NCI-H2081 (cell line): ENCODE measurements at regions not wholly inside any gene's neighbourhood (a gene's known extent, or its start where the extent isn't known, plus 50 kb on each side); places are given as distances from the start of the nearest gene placed in this dataset.
A peak's percentile ranks its signal among the peaks of the same experiment; 100 is the strongest.
"Not testable (repeated sequence)": the region's sequence is repeated elsewhere in the genome, so short reads cannot be mapped to it uniquely, and the experiment has no call there.

Experiments
- DNase-seq, 2 experiments: peaks; one replicate each; lab custom pipeline; 2025; lab: John Stamatoyannopoulos, UW

DNA sequence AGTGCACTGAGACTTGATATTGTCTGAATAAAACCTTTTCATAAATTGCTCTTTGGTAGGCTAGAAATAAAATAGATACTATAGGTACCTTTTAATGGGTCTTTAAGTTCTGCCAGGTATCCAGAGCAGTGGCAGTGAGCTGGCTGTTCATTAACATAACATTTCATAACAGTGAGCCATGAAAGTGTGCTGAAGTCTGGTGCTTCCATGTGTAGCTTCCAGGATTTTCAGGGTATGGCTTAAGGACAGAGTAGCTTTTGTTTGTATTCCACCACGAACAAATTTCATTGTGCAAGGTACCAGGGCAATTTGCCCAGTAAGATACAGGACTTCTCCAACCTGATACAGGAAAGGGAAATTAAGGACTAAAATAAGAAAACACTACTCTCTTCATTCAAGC lies 124.7 kb upstream of the NANOGP8 start:
- no peak for DNase-seq

DNA sequence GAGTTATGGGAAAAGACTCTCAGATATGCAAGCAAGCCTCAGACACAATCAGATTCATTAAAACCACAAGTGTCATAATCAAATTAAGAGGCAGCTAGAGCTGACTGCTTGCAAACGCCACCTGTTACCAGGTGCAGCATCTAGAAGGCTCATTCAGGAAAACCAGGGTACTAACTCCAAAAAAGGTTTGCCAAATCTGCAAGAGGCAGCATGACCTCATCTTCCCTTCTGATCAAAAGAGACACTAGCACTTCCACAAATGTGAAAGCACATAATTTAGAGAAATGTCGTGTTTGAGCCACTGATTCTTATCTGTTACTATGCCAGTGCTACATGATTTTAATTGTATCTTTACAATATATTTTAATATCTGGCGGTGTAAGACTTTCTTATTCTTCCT lies 123.3 kb upstream of the NANOGP8 start:
- peak in 1 of 2 experiments; percentile 17 for DNase-seq

DNA sequence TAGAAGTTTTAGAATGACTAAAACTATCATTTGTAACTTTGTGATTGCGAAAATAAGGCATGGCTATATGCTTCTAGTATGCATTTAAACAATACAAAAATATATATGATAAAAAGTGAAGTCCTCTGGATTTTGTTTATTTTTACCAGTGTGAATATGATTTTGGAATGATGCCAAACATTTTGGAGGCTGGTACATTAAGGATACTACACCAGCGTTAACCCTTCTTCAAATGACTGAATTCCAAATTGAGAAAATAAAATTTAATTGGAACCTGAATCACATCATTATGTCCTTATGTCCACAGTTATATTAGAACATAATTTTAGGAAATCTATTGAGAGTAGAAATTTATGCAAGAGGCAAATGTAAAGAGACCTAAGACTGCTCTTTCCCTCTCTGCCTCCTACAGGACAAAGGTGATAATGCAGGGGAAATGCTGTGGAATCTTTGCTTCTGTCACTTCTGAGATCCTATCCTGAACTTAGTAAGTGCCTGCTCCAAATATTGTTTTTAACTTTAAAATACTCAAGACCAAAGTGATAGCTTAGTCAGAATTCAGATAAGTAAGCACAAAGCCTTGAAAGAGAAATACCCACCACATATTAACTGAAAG lies 121.1 kb upstream of the NANOGP8 start:
- DNase-seq, result no peak

DNA sequence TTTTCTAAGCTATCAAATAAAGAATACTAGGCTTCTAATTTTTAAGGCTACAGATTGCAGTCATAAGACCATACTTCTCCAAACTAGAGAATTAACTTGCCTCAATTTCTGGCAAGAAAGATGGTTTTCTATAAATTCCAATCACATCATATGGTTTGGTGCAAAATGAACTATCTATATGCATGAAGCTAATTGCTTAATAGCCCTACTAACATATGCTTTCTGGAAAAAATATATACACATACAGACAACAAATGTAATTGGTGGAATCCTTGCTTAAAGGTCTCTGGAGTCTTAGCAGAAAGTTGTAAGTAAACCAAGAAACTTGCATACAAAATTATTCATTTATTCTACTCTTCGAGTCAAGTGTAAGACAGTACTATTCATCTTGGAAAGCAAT lies 113.1 kb upstream of the NANOGP8 start:
- no peak for DNase-seq

DNA sequence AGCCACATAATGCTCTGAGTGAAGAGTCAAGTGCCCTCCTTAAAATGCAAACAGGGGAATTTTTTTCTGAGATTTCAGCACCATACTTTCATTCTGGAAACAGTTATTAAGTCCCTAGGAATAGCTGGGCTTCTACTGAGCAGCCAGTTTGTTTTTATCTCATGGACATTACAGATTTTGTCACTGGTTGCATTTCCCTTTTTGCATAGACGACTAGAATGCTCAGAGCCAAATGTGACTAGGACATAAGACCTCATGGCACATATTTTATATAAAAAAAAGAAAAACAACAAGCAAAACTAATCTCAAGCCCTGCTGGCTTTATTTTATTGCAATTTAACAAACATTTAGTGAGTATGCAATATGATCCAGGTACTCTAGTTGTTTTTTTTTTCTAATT lies 112.7 kb upstream of the NANOGP8 start:
- no peak for DNase-seq

DNA sequence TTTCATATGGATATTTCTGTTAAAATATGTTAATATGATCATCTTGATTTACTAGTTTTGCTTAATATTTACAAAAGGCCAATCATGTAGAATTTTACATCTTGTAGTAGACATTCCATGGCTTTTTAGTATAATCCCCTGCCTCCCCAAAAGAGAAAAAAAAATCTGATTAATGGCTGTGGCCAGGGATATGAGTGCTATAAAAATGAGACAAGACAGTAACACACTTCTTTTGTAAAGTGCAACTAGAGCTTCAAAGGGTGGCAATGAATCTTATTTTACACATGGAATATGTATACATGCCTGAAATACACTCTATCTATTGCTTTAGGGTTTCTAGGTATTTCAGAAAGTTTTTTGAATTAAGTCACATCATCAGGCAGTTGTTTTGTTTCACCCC lies 112.2 kb upstream of the NANOGP8 start:
- DNase-seq, result no peak

DNA sequence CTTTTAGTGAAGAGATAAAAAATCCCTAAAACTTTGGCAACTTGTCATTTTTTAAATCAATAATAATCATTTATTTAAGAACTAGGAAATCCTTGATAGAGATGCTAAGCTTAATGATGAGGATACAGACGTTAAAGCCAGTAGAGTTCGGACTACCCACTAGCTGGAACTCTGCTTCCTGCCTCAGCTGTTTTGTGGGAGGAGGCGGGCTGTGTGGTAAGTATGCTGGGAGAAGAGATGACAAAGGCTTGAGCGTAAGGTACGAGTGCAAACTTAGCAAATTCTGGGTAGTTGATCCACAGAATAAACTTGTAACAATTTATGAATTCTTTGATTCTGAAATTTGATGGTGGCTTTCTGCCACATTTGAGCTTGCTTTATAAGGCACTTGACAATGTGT lies 111.2 kb upstream of the NANOGP8 start:
- DNase-seq, result no peak

DNA sequence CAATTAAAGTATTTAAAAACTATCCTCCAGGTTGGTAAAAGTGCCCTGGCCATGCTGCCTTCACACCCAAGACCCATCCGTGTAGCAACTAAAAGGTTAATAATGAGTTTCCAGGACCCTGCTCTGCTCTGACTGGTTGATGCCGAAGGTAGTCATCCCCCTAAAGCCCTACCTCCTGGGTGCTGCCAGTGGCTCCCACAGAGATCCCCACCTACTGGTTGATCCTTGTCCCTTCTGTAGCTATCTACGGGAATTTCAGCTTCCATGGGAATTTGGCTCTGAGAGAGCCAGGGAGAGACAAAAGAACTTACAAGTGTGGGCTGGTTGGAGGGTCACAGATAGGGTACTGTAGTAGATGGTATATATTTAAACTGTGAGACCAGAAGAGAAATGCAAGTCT lies 110.6 kb upstream of the NANOGP8 start:
- DNase-seq, result no peak

DNA sequence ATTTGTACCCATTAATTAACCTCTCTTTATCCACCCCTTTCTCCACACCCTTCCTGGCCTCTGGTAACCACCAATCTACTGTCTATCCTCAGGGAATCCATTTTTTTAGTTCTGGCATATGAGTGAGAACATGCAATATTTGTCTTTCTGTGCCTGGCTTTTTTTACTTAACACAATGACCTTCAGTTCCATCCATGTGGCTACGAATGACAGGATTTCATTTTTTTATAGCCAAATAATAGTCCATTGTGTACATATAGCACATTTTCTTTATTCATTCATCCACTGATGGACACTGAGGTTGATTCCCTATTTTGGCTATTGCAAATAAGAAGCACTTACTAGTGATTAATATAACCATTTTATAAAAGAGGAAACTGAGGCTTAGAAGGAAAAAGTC lies 109.9 kb upstream of the NANOGP8 start:
- DNase-seq, result no peak

DNA sequence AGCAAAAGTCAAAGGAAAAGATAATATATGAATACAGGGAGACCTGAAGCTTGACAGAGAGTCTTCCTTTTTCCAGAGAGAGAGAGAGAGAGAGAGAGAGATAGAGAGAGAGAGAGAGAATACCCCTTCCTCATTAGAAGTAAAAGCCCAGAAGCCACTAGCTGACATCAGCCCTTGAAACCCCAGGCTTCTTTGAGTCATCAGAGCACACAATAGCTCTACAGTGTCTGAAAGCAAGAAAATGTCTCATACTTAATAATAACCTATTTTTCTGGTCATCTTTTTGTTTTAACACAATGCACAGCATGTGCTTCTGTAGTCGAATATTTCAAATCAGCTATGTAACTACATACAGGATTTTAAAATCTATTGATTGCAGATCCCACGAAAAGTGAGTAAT lies 109.2 kb upstream of the NANOGP8 start:
- DNase-seq, result no peak

DNA sequence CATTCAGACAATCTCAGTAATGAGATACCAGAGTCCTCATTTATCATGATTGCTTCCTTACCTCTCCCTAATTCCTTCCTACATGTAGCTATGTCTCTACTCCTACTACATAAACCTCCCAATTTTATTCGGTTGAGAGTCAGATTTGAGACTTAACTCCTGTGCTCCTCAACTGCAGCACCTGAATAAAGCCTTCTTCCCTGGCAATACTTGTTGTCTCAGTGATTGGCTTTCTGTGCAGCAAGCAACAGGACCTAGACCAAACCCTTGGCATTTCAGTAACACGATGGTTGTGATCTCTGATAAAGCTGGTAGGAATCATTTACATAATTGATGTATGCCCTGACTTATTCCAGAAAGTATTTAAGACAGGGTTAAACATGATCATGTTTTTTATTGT lies 106.7 kb upstream of the NANOGP8 start:
- no peak for DNase-seq

DNA sequence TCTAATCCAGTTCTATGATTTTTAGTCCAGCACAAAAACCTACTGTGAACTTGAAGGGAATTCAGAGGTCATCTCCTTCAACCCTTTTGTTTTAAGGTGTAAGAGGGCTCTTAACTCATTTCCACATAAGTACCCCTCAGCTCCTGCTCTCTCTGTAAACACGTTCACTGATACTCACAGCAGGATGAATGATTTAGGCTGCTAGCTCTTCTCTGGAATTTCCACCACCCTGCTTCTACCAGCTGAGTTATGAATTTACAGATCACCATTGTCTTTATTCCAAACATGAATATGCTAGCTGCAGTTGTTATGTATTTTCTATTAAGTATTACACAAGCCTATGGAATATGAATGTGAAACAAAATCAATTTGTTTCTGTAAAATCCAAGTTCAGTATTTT lies 101.3 kb upstream of the NANOGP8 start:
- no peak for DNase-seq

DNA sequence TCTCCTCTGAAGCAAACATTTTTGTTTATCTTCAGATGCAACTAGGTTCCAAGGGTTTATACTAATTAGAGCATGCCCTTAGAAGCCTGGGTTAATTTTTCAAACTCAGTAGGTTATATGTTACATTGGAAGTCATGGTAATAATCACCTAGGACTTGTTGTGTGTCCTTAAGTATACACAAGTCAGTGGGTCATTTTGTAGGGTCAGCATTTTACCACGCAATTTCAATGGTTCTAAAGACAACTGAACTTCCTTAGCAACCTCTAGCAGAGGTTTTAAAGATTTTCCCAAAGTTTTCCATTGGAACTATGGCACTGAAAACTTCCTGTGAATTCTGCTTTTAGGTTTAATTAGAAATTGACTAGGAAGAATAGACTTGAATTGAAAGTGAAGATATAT lies 99.6 kb upstream of the NANOGP8 start:
- no peak for DNase-seq

DNA sequence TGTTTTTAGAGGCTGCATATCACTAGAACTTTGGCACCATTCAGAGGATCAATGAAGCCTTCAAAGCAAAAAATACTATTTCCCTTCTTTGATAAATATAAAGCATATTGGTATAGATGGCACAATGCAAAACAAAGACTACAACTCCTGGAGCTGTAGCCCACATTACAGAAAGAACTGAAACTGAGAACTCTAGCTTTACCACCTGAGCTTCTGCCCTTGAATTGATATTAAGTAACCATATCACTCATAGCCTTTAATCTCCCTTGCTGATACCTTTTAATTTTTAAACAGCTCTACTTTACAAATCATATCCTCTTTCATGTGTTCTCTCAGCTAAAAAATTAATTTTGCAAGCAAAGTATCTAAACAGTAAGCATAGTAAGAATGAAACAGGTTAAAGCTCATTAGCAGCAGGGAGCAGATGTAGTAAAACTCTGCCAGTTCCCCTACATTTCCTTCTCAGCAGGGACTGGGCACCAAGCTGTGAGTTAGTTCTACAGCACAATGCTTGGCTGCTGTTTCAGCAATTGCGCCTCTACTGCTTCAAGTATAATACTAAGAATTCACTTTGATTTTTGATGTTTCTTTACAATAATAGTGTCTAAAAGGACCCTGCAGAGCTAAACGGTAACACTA lies 97.9 kb upstream of the NANOGP8 start:
- DNase-seq, result peak; percentile 38 to 90

DNA sequence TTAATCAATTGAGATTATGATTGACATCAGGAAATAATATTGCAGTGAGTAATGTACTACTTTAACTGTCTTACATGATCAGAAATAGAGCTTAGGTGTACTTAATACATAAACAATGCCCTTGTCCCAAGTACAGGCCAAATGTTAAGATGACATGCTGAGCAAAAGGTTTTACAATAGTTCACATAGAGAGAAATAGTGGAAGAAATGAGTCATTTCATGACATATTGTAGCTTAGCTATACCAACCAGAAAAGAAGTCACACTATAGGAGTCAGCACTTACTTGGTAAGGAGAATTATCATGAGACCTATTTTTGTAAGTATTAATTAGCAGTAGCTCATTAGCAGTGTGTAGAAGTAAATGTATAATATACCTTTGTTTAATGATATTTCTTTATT lies 96.4 kb upstream of the NANOGP8 start:
- no peak for DNase-seq

DNA sequence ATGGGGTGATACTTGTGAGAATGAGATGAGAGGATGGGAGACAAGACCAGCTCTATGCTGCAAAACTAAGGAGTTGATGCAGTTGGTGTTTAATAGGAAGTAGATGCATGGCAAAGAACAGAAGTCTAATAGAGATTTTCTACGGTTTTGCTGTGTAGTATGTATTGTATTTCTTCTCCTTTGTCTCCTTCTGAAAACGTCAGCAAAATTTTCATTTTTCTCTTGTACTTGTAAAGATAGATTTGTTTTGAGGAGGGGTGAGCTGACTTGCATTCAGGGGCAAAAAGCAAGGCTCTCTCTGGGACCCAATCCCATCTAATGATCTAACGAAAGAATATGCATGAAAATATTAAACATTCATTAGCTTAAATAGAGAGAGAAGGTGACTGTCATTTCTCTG lies 94.6 kb upstream of the NANOGP8 start:
- DNase-seq, result no peak

DNA sequence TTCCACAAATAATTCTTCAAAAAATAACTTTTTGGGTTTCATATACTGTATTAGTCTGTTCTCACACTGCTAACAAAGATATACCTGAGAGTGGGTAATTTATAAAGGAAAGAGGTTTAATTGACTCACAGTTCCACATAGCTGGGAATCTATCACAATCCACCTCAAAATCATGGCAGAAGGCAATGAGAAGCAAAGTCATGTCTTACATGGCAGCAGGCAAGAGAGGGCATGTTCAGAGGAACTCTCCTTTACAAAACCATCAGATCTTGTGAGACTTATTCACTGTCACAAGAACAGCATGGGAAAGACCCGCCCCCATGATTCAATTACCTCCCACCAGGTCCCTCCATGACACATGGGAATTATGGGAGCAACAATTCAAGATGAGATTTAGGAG lies 93.1 kb upstream of the NANOGP8 start:
- DNase-seq, result not testable (repeated sequence)

DNA sequence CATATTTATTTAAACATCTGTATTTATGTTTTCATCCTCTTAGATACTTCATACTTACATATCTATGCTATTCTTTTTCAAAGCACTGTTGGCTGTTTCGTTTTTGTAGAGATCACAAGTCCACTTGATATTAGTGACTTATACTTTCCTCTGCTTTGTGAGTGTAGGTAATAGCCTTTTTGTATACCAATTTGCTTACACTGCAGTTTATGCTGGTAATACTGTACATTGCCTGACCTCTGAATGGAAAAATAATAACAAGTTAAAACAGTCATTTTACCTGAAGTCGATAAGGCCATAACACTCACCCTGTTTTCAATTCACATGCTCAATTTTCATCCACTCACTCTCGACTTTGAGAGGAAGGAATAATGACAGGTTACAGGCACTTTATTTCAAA lies 89.9 kb upstream of the NANOGP8 start:
- DNase-seq, result no peak

DNA sequence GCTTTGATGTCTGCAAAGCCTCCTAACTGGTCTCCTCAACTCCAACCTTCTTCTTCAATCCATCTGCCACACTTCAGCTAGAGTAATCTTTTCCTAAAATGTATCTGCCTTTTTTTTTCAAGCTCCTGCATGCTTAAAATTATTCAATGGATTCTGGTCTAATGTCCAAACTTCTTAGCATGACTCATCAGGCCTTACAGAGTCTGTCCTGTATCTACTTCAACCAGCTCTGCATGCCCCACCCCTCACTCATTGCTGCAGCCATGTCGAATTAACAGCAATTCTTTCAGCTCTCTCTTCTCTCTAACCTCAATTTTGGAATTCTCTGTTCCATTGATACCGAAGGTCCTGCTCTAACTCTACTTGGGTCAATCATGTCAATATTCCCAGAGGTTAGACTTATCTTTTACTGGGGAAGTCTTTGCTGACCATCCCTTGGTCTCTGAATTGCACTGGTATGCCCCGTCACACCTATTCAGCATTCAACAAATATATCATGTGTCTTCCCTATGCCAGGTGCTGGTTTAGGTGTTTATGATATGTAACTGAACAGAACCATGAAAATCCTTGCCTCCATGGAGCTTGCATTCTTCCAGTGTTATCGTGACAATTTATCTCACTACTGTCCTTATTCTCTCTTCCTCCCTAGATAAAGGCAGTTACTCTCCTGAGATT lies 88.5 kb upstream of the NANOGP8 start:
- DNase-seq, result no peak

DNA sequence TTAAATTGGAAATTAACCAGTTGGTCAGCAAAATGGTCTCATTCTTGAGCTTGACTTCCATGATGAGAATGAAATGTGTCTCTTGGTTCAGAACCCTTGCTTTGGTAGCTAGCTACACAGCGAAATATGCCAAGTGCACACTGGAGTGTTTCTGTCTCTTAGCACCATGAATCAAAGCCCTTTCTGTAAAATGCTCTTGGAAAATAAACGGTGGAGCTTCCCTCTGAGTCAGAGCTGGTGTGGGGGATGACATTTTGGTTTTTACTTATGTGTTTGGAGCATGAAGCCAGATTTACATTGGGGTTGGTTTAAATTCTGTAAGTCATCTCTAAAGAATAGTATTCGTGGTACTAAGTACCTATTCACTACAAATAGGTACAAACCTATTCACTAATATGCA lies 85.1 kb upstream of the NANOGP8 start:
- no peak for DNase-seq

DNA sequence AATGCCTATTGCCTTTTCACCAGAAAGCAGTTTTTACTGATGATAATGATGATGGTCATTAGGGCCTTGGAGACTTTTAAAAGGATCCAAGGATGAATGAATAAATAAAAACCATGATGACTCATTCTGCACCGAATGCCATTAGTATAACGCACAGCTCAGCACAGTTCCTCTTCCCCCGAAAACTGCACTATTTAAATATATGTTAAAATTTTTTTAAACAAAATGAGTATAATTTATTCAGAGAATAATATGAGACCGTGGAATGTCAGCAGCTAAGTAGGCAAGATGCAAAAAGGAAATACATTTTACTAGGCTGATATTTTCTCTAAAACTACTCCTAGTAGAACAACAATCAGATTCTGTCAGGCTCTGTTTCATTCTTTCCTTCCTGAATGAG lies 83.4 kb upstream of the NANOGP8 start:
- no peak for DNase-seq

DNA sequence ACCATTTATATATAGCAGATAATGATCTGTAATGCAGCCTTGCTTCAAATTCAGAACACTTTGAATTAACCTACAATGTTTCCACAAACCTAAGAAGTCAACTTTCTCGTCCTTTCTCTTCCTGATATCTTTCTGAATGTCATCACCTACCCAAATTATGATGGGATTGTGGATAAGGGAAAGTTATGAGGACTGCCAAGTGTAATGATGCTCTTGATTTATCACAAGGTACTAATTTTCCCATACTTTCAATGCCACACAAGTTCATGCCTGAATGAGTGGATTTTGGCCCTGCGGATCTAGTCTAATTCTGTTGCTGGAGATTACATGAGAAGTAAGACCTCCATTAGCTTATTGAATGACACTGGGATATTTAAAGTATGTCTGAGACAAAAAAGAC lies 82.6 kb upstream of the NANOGP8 start:
- DNase-seq, result no peak

DNA sequence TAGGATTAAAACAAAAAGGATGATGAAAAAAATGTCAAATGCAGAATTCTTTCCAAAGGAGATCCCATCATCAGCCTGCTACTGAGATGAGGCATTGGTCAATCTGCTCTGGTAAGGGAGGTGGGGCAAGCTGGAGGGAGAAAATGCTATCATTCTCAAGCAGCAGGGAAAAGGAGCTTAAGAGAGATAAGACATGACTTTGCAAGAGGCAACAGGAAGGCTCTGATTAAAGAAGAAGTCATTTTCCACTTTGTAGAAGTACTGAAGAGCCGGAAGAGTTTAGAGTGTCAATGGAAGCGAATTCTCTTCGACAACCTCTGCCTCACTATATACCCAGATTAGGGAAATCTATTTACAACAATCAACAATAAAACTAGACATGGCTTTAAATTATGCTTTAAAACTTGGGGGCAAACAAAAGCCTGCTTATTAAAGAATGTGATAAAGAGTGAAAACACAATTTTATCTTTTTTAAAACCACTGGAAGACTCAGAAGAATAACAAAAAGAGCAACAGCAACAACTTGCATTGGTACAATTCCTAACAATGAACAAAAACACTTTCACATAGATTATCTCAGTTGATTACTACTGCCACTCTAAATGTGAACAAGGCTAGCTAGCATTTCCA lies 81.8 kb upstream of the NANOGP8 start:
- no peak for DNase-seq
